GM19455 (cell line): ENCODE measurements at regions not wholly inside any gene's neighbourhood (a gene's known extent, or its start where the extent isn't known, plus 50 kb on each side); places are given as distances from the start of the nearest gene placed in this dataset.
"Not testable (repeated sequence)": the region's sequence is repeated elsewhere in the genome, so short reads cannot be mapped to it uniquely, and the experiment has no call there.

Experiments used
- ATAC-seq: cut with Tn5 transposase; IDR thresholded peaks from one replicate; pipeline ENCODE4 v1.9.1; 2021; ENCODE audit not compliant: unreplicated experiment

GRCh38 chr21:35540950-35541638, 492.0 kb upstream of the RUNX1 start:
- ATAC-seq = no peak

- ATAC-seq = no peak
Observed at GRCh38 chr21:35538386-35538785, 489.3 kb upstream of the RUNX1 start.

- ATAC-seq = no peak
Observed at GRCh38 chr21:35537604-35538003, 488.5 kb upstream of the RUNX1 start.

- no peak for ATAC-seq
Observed at GRCh38 chr21:35533893-35534292, 484.8 kb upstream of the RUNX1 start.

GRCh38 chr21:35530766-35531165, 481.7 kb upstream of the RUNX1 start:
- ATAC-seq = no peak

- no peak for ATAC-seq
Observed at GRCh38 chr21:35529171-35529863, 480.2 kb upstream of the RUNX1 start.

GRCh38 chr21:35528116-35529042, 479.3 kb upstream of the RUNX1 start:
- ATAC-seq = no peak

GRCh38 chr21:35527358-35527757, 478.3 kb upstream of the RUNX1 start:
- no peak for ATAC-seq

- no peak for ATAC-seq
Observed at GRCh38 chr21:35525443-35525842, 476.3 kb upstream of the RUNX1 start.

- ATAC-seq = no peak
Observed at GRCh38 chr21:35521852-35522505, 472.9 kb upstream of the RUNX1 start.

GRCh38 chr21:35521293-35521692, 472.2 kb upstream of the RUNX1 start:
- ATAC-seq = no peak

GRCh38 chr21:35520856-35521255, 471.8 kb upstream of the RUNX1 start:
- ATAC-seq = no peak

GRCh38 chr21:35520302-35520701, 471.2 kb upstream of the RUNX1 start:
- no peak for ATAC-seq

GRCh38 chr21:35517865-35518264, 468.8 kb upstream of the RUNX1 start:
- no peak for ATAC-seq

- ATAC-seq = not testable (repeated sequence)
Observed at GRCh38 chr21:35516292-35516691, 467.2 kb upstream of the RUNX1 start.

- no peak for ATAC-seq
Observed at GRCh38 chr21:35512346-35512745, 463.2 kb upstream of the RUNX1 start.

GRCh38 chr21:35511696-35512162, 462.6 kb upstream of the RUNX1 start:
- ATAC-seq = no peak

- ATAC-seq = no peak
Observed at GRCh38 chr21:35510957-35511695, 462.0 kb upstream of the RUNX1 start.

- ATAC-seq = no peak
Observed at GRCh38 chr21:35510294-35510693, 461.2 kb upstream of the RUNX1 start.

GRCh38 chr21:35509001-35509704, 460.1 kb upstream of the RUNX1 start:
- no peak for ATAC-seq
